Stomach smooth muscle (tissue), 2 donors: ENCODE measurements at regions not wholly inside any gene's neighbourhood (a gene's known extent, or its start where the extent isn't known, plus 50 kb on each side); places are given as distances from the start of the nearest gene placed in this dataset.

Experiments
- H3K27ac ChIP-seq: one replicate; pipeline ENCODE4 v1.7.0; 2013; ENCODE audit warnings: mild to moderate bottlenecking, low read length, inconsistent platforms
- H3K27me3 ChIP-seq, 2 donors: one replicate each; pipeline ENCODE4 v1.7.0; 2013; ENCODE audit warnings: low read length in 2 of 2; ENCODE audit not compliant: insufficient read depth in 2 of 2, control insufficient read depth in 1 of 2
- H3K36me3 ChIP-seq, 2 donors: one replicate each; pipeline ENCODE4 v1.7.0; 2013; ENCODE audit warnings: low read length in 2 of 2; ENCODE audit not compliant: control insufficient read depth in 2 of 2, insufficient read depth in 2 of 2
- H3K4me1 ChIP-seq: one replicate; pipeline ENCODE4 v1.7.0; 2013; ENCODE audit warnings: low read length; ENCODE audit not compliant: control insufficient read depth, insufficient read depth
- H3K4me3 ChIP-seq, 2 donors: one replicate each; pipeline ENCODE4 v1.7.0; 2013; ENCODE audit warnings: low read length in 2 of 2
- H3K9ac ChIP-seq, 2 donors: one replicate each; pipeline ENCODE4 v1.7.0; 2013; ENCODE audit warnings: low read length in 2 of 2, mild to moderate bottlenecking in 1 of 2
- H3K9me3 ChIP-seq, 2 donors: one replicate each; pipeline ENCODE4 v1.7.0; 2013; ENCODE audit warnings: low read length in 2 of 2; ENCODE audit not compliant: control insufficient read depth in 2 of 2
- donor health status: healthy.
- donor health status: Pancreatic carcinoma.

- Histone ChIP-seq H3K36me3 (no peaks in the 10 kb centered on the region), H3K4me1 (no peaks in the 10 kb centered on the region), H3K9me3 (no peaks in the 10 kb centered on the region), H3K27me3 (no peaks in the 10 kb centered on the region), H3K27ac (no peak overlapping the region), H3K9ac (no peak overlapping the region), H3K4me3 (no peak overlapping the region)
These were observed 463.1 kb downstream of the SHQ1 start for GRCh38 chr3:72385167-72385566.

GRCh38 chr3:72384602-72385001 is 463.6 kb downstream of the SHQ1 start:
- no peak overlapping the region for H3K27ac ChIP-seq
- no peaks in the 10 kb centered on the region for H3K27me3 ChIP-seq
- H3K9me3 ChIP-seq = no peaks in the 10 kb centered on the region
- no peak overlapping the region for H3K9ac ChIP-seq
- no peaks in the 10 kb centered on the region for H3K4me1 ChIP-seq
- H3K4me3 ChIP-seq = no peak overlapping the region
- H3K36me3 ChIP-seq = no peaks in the 10 kb centered on the region

- no peaks in the 10 kb centered on the region for H3K9me3 ChIP-seq
- H3K27ac ChIP-seq = no peak overlapping the region
- no peaks in the 10 kb centered on the region for H3K4me1 ChIP-seq
- no peaks in the 10 kb centered on the region for H3K27me3 ChIP-seq
- H3K36me3 ChIP-seq = peaks cover under 1 to 2% of the 10 kb centered on the region in 2 donors
- H3K9ac ChIP-seq = no peak overlapping the region
- H3K4me3 ChIP-seq = no peak overlapping the region
These were observed 464.4 kb downstream of the SHQ1 start for GRCh38 chr3:72383883-72384282.

DNA sequence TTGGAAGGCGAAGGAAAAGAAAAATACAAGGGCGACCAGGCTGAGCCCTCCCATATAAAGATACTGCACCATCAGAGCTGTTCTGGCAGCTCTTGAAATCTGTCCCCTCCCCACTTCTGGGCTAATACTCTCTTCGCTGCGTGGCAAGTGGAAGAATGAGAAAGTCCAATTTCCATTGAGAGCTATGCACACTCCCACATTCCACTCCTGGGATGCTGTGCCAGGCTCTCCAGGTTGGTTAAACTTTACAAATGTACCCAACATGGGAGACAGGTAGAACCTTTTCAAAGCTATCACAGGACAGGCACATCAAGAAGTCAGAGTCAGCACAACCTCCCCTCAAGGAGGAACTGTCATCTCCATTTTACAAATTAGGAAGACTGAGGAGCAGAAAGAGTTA is 465.0 kb downstream of the SHQ1 start:
- no peak overlapping the region for H3K4me3 ChIP-seq
- no peaks in the 10 kb centered on the region for H3K9me3 ChIP-seq

GRCh38 chr3:72382460-72382859 is 465.8 kb downstream of the SHQ1 start:
- no peaks in the 10 kb centered on the region for H3K9me3 ChIP-seq
- H3K4me3 ChIP-seq = no peak overlapping the region
- H3K36me3 ChIP-seq = peaks cover 9 to 11% of the 10 kb centered on the region in 2 donors
- no peaks in the 10 kb centered on the region for H3K4me1 ChIP-seq
- H3K27me3 ChIP-seq = no peaks in the 10 kb centered on the region
- H3K9ac ChIP-seq = no peak overlapping the region
- H3K27ac ChIP-seq = no peak overlapping the region

More for the DNA sequence above, 465.0 kb downstream of the SHQ1 start:
- Histone ChIP-seq H3K4me1 (no peaks in the 10 kb centered on the region), H3K9ac (no peak overlapping the region), H3K27me3 (no peaks in the 10 kb centered on the region), H3K36me3 (peaks cover 7 to 8% of the 10 kb centered on the region in 2 donors), H3K27ac (no peak overlapping the region)

DNA sequence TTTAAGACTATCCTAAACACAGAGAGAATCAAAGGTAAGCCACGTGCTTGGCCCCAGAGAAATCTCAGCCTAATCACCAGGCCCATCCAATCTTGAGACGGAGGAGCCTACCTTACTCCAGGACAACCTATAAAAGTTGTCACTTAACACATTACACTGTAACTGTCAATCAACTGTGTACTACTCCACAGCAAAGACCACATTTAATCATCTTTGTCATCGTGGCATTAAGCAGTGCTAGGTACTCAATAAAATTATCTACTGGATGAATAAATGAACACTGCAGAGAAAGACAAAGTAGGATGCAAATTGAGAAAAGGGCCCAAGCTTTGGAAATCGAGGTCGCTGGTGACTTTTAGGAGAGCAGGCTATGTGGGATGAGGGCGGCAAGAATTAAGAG is 466.7 kb downstream of the SHQ1 start:
- Histone ChIP-seq H3K36me3 (peaks cover 9 to 11% of the 10 kb centered on the region in 2 donors), H3K9me3 (no peaks in the 10 kb centered on the region), H3K4me1 (no peaks in the 10 kb centered on the region), H3K27ac (no peak overlapping the region), H3K4me3 (no peak overlapping the region), H3K9ac (no peak overlapping the region), H3K27me3 (no peaks in the 10 kb centered on the region)

DNA sequence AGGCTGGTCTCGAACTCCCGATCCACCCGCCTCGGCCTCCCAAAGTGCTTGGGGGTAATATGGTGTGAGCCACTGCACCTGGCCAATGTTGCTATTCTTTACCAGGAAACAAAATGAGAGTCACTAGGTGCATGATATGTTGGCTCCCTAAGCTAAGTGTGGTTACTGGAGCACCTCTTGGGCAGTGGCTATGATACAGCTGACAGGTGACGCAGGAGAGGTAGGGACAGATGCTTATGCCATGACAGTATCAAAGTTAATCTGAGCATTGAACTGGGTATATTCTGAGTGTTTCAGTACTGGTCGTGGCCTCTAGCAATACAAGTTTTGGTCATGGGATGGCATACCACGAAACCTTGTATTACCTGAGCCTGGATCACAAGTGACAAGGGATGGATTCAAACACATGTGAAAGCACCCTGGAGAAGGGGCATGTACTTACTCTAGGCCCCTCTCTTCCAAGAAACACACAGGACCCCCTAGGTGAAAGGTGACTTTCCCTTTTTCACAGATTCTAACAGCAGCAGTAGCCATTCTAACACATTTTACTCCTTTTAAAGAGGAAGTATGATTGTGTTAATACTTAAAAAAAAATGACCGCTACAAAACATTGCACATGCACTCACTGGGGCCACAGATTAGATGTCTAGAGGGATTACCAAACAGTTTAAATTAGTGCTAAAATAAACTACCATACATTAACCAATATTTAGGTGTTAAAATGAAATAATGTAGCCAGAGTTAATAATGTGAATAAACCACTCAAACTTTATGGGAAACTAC is 467.3 kb downstream of the SHQ1 start:
- H3K9ac ChIP-seq = no peak overlapping the region
- no peaks in the 10 kb centered on the region for H3K4me1 ChIP-seq
- H3K9me3 ChIP-seq = no peaks in the 10 kb centered on the region
- H3K27me3 ChIP-seq = no peaks in the 10 kb centered on the region
- no peak overlapping the region for H3K27ac ChIP-seq
- H3K4me3 ChIP-seq = no peak overlapping the region
- peaks cover 9 to 11% of the 10 kb centered on the region in 2 donors for H3K36me3 ChIP-seq

GRCh38 chr3:72380193-72380592 is 468.1 kb downstream of the SHQ1 start:
- Histone ChIP-seq H3K4me3 (no peak overlapping the region), H3K4me1 (no peaks in the 10 kb centered on the region), H3K9me3 (no peaks in the 10 kb centered on the region), H3K27me3 (no peaks in the 10 kb centered on the region), H3K27ac (no peak overlapping the region), H3K36me3 (peaks cover 9 to 11% of the 10 kb centered on the region in 2 donors), H3K9ac (no peak overlapping the region)

- Histone ChIP-seq H3K4me1 (no peaks in the 10 kb centered on the region), H3K27me3 (no peaks in the 10 kb centered on the region), H3K4me3 (no peak overlapping the region), H3K9ac (no peak overlapping the region), H3K9me3 (no peaks in the 10 kb centered on the region), H3K27ac (no peak overlapping the region), H3K36me3 (peaks cover 9 to 11% of the 10 kb centered on the region in 2 donors)
These were observed 468.6 kb downstream of the SHQ1 start for GRCh38 chr3:72379500-72380187.

DNA sequence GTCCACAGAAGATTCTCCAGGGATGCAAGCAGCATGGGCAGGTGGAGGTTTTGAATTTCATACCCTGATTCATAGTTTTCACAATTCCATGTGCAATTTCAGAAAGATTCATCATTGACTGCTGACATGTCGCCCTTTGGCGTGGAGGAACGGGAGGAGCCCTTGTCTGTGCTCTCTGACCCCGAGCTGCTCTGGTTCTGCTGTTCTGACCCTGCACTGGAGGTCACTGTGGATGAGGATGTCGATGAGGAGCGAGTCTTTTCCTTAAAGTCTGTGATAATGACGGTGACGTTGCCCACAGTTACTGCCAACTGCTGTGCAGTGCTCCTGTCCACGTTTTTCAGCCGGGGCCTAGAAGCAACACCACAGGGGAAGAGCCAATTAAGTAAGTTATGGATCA is 470.0 kb downstream of the SHQ1 start:
- Histone ChIP-seq H3K4me3 (no peak overlapping the region), H3K27ac (no peak overlapping the region), H3K4me1 (no peaks in the 10 kb centered on the region), H3K36me3 (peaks cover 9 to 11% of the 10 kb centered on the region in 2 donors), H3K9ac (no peak overlapping the region), H3K27me3 (no peaks in the 10 kb centered on the region), H3K9me3 (no peaks in the 10 kb centered on the region)
